Left ventricle myocardium inferior (tissue), 1 donor: ENCODE measurements at regions not wholly inside any gene's neighbourhood (a gene's known extent, or its start where the extent isn't known, plus 50 kb on each side); places are given as distances from the start of the nearest gene placed in this dataset.

ENCODE experiments used
- DNase-seq: peaks from one replicate; pipeline ENCODE4 v3.0.0-alpha.2; 2020
- H3K27ac ChIP-seq: fragments of 200-600 bp; replicated peaks from 2 replicates; pipeline ENCODE4 v1.8.0; 2021
- H3K27me3 ChIP-seq: fragments of 200-600 bp; 2 replicates; pipeline ENCODE4 v1.8.0; 2021; ENCODE audit warnings: low read depth
- H3K36me3 ChIP-seq: fragments of 200-600 bp; 2 replicates; pipeline ENCODE4 v1.8.0; 2021
- H3K4me1 ChIP-seq: fragments of 200-600 bp; 2 replicates; pipeline ENCODE4 v1.8.0; 2021
- H3K4me3 ChIP-seq: fragments of 200-600 bp; 2 replicates; pipeline ENCODE4 v1.8.0; 2021; ENCODE audit warnings: mild to moderate bottlenecking, moderate library complexity
- H3K9me3 ChIP-seq: fragments of 200-600 bp; replicated peaks from 2 replicates; pipeline ENCODE4 v1.8.0; 2021
- CTCF ChIP-seq: fragments of 200-600 bp; IDR thresholded peaks from 2 replicates; pipeline ENCODE4 v1.8.0; 2021; ENCODE audit warnings: antibody characterized with exemption, mild to moderate bottlenecking, borderline replicate concordance
- intact Hi-C: fragments of 100-400 bp; cut with micrococcal nuclease; formaldehyde crosslinking; loops from one replicate; pipeline ENCODE4 v1.11.0; 2022
- donor health status: DM: no; HTN: yes; CAD: no; lungs with severe emphysema.

- H3K27ac ChIP-seq: no peak overlapping the region
- intact Hi-C loops: no loop called here
- H3K4me3 ChIP-seq: no peak overlapping the region
- no peaks in the 10 kb centered on the region for H3K36me3 ChIP-seq
- no peaks in the 10 kb centered on the region for H3K27me3 ChIP-seq
- no peaks in the 10 kb centered on the region for H3K4me1 ChIP-seq
- H3K9me3 ChIP-seq: no peaks in the 10 kb centered on the region
- peak; percentile 22 for TF ChIP-seq CTCF
- no peak for DNase-seq
Measured at GRCh38 chr2:53569957-53570727, 197.5 kb upstream of the CHAC2 start.

GRCh38 chr2:53568469-53568868, 199.1 kb upstream of the CHAC2 start:
- TF ChIP-seq CTCF: no peak
- no peaks in the 10 kb centered on the region for H3K36me3 ChIP-seq
- H3K27ac ChIP-seq: no peak overlapping the region
- no peaks in the 10 kb centered on the region for H3K9me3 ChIP-seq
- H3K4me3 ChIP-seq: no peak overlapping the region
- no peaks in the 10 kb centered on the region for H3K4me1 ChIP-seq
- DNase-seq: no peak
- no peaks in the 10 kb centered on the region for H3K27me3 ChIP-seq
- intact Hi-C loops: no loop called here

GRCh38 chr2:53567073-53567472, 200.5 kb upstream of the CHAC2 start:
- no peaks in the 10 kb centered on the region for H3K9me3 ChIP-seq
- H3K4me3 ChIP-seq: no peak overlapping the region
- H3K27me3 ChIP-seq: no peaks in the 10 kb centered on the region
- H3K4me1 ChIP-seq: no peaks in the 10 kb centered on the region
- TF ChIP-seq CTCF: no peak
- intact Hi-C loops: no loop called here
- DNase-seq: no peak
- H3K36me3 ChIP-seq: no peaks in the 10 kb centered on the region
- H3K27ac ChIP-seq: no peak overlapping the region

GRCh38 chr2:53562407-53562806, 205.2 kb upstream of the CHAC2 start:
- DNase-seq: no peak
- no peaks in the 10 kb centered on the region for H3K4me1 ChIP-seq
- intact Hi-C loops: no loop called here
- no peaks in the 10 kb centered on the region for H3K27me3 ChIP-seq
- no peaks in the 10 kb centered on the region for H3K36me3 ChIP-seq
- no peak overlapping the region for H3K4me3 ChIP-seq
- peaks cover 9% of the 10 kb centered on the region for H3K9me3 ChIP-seq
- H3K27ac ChIP-seq: no peak overlapping the region
- TF ChIP-seq CTCF: no peak

DNA sequence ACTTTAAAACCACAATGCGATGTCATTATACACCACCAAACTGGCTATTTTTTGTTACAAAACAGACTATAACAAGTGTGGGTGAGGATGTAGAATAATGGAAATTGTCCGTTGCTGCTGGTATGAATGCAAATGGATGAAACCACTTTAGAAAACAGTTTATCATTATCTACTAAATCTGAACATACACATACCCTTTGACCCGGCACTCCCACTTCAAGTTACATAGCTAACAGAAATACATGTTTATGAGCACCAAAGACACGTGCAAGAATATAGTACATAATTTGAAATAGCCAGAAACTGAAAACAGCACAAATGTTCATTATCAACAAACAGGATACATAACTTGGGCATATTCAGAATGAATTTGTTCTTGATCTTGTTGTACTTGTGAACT, 206.4 kb upstream of the CHAC2 start:
- no peak overlapping the region for H3K27ac ChIP-seq
- no peak overlapping the region for H3K4me3 ChIP-seq
- intact Hi-C loops: no loop called here
- no peak for TF ChIP-seq CTCF
- no peaks in the 10 kb centered on the region for H3K36me3 ChIP-seq
- peaks cover 21% of the 10 kb centered on the region for H3K9me3 ChIP-seq
- no peaks in the 10 kb centered on the region for H3K27me3 ChIP-seq
- DNase-seq: no peak
- no peaks in the 10 kb centered on the region for H3K4me1 ChIP-seq
